ENCODE measurements at regions not wholly inside any gene's neighbourhood (a gene's known extent, or its start where the extent isn't known, plus 50 kb on each side); places are given as distances from the start of the nearest gene placed in this dataset.

DNA sequence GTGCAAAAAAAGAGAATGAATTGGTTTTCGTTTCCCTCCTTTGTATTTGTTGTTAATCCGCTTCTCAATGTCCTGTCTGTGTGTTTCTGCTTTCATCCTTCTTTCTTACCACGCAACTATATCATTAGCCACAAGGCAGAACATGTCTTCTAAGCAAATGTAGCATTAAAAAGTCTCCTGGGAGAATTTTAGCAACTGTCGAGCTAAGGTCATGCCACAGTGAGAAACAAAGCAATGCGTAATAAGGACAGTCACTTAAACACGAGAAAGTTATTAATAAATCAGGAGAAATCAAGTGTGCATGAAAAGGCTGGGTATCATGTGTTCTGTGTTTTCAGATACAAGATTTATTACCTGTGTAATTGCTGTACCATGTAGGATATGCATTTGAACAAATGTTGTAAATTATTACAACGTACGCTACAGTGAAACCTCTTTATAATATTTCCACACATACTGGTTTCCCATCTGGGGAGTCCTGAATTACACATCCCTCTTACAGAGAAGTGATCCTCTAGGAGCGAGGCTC lies 890.8 kb downstream of the TRIML1 start:
- TF ChIP-seq CTCF (IDR thresholded peaks at IDR 0.05) = no peak
- H3K9me3 ChIP-seq = no peaks in the 10 kb centered on the region
- no peak overlapping the region for H3K27ac ChIP-seq
- H3K27me3 ChIP-seq = no peaks in the 10 kb centered on the region
- DNase-seq = no peak
- no peak for FAIRE-seq
- ATAC-seq = no peak
- H3K36me3 ChIP-seq = no peaks in the 10 kb centered on the region
- 59 to 66% methylated on average over 9 of the region's 9 CpGs for WGBS, 2 donors
- intact Hi-C loops (cut with DNase I) = no loop called here
- H3K4me3 ChIP-seq = no peak overlapping the region
- H3K4me1 ChIP-seq = no peaks in the 10 kb centered on the region

GRCh38 chr4:189032606-189033338 lies 893.5 kb downstream of the TRIML1 start:
- Histone ChIP-seq H3K27ac (no peak overlapping the region), H3K4me3 (no peak overlapping the region), H3K36me3 (no peaks in the 10 kb centered on the region), H3K9me3 (no peaks in the 10 kb centered on the region), H3K27me3 (no peaks in the 10 kb centered on the region), H3K4me1 (no peaks in the 10 kb centered on the region)
- whole genome bisulfite sequencing, 2 donors = 65 to 75% methylated on average over 10 of the region's 10 CpGs
- FAIRE-seq (no peak), DNase-seq (no peak), ATAC-seq (no peak)
- intact Hi-C loops (cut with DNase I) = no loop called here
- no peak for TF ChIP-seq CTCF (IDR thresholded peaks at IDR 0.05)

GRCh38 chr4:189033801-189034347 lies 894.6 kb downstream of the TRIML1 start:
- DNase-seq (no peak), FAIRE-seq (no peak), ATAC-seq (no peak)
- intact Hi-C loops (cut with DNase I) = no loop called here
- TF ChIP-seq CTCF (IDR thresholded peaks at IDR 0.05) = no peak
- H3K27me3 ChIP-seq = no peaks in the 10 kb centered on the region
- no peak overlapping the region for H3K4me3 ChIP-seq
- H3K27ac ChIP-seq = no peak overlapping the region
- no peaks in the 10 kb centered on the region for H3K36me3 ChIP-seq
- H3K4me1 ChIP-seq = no peaks in the 10 kb centered on the region
- no peaks in the 10 kb centered on the region for H3K9me3 ChIP-seq
- 69 to 76% methylated on average over 13 of the region's 13 CpGs for WGBS, 2 donors

- no peak for FAIRE-seq
- WGBS, 2 donors = 79 to 84% methylated on average over 14 of the region's 14 CpGs
Measured at GRCh38 chr4:189035091-189035490, 895.9 kb downstream of the TRIML1 start.

More at GRCh38 chr4:189035091-189035490, 895.9 kb downstream of the TRIML1 start:
- ATAC-seq (no peak), DNase-seq (no peak)
- no peaks in the 10 kb centered on the region for H3K36me3 ChIP-seq
- no peak for TF ChIP-seq CTCF (IDR thresholded peaks at IDR 0.05)
- H3K4me1 ChIP-seq = no peaks in the 10 kb centered on the region
- H3K27me3 ChIP-seq = no peaks in the 10 kb centered on the region
- no peaks in the 10 kb centered on the region for H3K9me3 ChIP-seq
- H3K27ac ChIP-seq = no peak overlapping the region
- no peak overlapping the region for H3K4me3 ChIP-seq
- intact Hi-C loops (cut with DNase I) = no loop called here

Data from pancreas (tissue), 10 donors.